ENCODE measurements at regions not wholly inside any gene's neighbourhood (a gene's known extent, or its start where the extent isn't known, plus 50 kb on each side); places are given as distances from the start of the nearest gene placed in this dataset.

DNA sequence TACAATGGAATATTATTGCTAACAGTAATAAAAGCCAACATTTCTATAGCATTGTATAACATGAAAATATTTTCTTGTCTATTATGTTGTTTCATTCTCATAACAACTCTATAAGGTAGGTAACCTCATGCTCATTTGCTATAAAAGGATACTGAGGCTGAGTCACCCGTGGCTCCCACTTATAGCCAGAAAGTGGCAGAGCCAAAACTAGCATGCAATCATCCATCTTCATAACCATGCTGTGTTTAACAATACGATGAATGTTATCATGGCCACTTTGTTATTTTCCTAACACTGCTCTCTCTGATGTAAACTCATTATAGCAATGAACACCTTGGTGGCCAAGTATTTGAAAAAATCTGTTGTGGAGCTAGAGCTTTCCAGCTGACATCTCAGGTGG, 80.8 kb upstream of the JUN start:
- DNase-seq: no peak

DNA sequence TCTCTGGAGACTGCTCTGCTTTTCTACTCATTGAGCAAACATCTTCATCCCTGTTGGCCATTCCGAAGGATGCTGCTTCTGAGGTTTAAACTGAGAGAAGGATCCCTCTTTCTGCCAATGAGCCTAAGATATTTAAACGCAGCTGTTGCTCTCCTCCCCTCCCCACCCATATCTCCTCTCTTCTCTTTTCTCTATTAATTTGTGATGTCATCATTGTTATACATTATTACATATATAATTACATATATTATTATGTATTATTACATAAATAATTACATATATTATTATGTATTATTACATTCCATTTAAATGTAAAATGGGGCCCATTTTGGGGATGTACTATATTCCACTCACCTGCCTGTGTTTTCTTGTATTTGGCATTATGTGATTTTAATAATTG, 82.7 kb upstream of the JUN start:
- DNase-seq: no peak

DNA sequence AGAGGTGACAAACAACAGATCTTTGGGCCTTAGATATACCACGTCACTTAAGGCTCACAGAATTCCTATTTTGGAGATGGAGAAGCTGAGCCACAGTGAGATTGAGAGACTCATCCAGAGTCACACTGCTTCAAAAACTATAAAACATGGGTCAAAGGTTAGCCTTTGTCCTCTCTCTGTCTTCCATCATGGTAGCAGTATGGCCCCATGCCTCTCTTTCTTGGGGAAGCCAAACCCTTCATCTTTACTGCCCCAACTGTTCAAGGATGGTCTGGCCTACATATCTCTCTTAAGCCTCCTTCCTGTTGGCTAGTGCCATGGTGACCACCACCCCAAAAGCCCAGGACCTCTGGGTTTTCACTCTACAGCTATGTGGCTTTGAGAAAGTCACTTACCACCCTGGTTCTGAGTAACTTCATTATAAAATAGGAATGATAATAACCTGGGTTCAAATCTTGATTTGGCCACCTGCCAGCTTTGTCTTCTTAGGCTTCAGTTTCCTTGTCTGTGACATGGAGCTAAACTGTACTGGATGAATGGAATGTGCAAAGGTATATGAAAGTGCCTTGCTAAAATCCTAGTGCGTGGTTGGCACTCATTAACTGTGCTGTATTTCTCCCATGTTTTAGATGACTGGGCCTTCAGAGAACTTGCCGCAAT, 85.9 kb upstream of the JUN start:
- DNase-seq: no peak

GRCh38 chr1:58870298-58870676, 86.4 kb upstream of the JUN start:
- no peak for DNase-seq

DNA sequence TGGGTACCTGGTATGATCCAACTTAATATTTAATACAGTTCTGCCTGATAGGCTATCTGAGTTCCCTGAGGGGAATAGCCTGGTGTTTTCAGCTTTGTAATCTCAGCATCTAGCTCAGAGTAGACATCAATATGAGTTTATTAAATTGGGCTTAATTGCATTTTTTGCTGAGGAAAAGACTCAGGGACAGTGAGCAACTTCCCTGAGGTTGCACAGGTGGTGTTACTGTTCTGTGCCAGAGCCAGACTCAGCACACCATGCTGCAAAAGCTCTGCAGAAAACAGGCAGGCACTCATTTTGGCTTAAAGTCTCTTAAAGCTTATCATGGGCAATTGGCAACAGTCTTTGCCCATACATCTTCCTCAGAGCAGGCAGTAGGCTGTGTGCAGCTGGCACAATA, 90.5 kb upstream of the JUN start:
- no peak for DNase-seq

DNA sequence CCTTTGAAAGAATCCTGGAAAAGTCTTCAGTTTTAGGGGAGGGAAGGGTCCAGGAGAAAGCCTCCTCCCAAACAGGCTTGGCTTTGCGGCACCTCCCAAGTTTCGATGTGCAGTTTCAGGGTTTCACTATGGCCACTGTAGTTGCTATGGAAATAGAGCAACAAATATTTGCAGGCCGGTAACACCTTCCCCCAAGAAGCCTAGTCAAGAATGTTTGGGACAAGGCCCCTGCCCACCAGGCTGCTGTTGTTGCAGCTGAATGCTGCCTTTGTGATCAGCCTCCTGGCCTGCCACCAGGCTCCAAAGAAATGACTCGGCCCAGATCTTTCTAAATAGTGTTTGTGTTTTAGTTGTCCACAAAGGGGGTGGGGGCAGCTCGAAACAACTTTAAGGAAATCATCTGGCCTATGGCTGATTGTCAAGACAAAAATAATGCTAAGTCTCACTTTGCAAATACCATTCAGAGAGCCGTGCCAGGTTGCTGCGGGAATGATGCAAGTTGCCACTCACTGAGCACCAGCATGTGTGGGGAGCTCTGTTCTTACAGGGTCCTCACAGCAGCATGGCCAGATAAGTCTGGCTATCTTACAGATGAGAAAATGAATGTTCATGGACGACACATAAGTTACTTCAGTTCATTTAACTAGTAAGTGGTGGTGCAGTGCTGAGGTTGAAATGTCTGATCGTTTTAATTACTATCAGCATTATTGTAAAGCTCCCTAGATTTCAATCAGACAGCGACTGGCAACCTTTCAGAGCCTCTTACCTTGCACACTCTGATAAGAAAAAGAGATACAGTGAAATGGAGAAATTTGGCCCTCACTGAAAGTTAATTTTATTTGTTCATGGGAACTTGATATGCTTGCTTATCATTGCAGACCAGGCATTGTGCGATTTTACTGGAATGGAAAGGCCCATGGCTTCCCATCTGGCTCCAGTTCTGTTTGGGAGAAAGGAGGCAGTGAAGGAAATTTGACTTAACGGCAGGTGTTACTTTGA, 91.2 kb upstream of the JUN start:
- DNase-seq: no peak

- DNase-seq: no peak
Measured at GRCh38 chr1:58879464-58879863, 95.6 kb upstream of the JUN start.

DNA sequence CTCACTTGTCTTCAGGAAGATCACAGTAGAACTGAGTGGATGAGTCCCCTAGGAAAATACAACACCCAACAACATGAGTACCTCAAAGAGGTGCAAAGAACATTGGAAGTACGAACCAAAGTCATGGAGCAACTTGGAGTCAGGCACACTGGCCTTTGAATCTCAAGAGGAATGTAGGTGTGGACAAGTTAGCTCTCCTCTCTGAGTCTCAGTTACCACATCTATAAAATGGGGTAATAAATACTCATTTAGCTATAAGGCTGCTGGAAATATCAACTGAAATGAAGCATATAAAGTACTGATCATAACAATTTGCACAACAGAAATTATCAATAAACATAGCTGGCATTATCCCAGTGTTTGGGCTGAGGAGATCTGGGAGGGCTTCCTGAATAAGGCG, 96.7 kb upstream of the JUN start:
- no peak for DNase-seq

GRCh38 chr1:58881471-58881994, 97.7 kb upstream of the JUN start:
- DNase-seq: no peak

DNA sequence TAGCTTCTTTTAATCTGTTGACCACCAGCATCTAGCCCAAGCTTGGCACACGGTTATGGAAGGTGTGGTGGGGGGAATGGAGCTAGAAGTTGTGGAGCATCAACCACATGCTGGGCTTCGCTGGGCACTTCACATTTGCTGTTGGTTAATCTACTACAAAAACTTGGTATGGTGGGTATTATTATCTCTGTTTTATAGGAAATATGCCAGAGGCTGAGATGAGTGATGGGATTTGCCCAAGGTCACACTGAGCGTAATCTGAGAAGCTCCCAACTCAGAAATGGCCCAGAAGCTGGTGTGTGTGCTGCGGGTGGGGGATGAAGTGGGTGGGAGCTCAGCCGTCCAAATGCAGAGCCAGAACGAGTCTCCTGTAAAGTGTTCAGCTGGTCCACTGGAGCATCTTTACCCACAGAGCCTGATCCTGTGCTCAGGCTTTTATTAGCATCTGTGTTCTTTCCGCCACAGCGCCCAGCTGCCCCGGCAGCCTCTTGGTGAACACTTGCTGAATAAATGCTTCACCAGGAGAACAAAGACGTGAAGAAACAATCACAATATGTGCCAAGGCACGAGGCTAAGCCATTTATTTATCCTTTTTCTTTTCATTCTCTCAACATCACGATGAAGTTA, 98.6 kb upstream of the JUN start:
- DNase-seq: no peak

DNA sequence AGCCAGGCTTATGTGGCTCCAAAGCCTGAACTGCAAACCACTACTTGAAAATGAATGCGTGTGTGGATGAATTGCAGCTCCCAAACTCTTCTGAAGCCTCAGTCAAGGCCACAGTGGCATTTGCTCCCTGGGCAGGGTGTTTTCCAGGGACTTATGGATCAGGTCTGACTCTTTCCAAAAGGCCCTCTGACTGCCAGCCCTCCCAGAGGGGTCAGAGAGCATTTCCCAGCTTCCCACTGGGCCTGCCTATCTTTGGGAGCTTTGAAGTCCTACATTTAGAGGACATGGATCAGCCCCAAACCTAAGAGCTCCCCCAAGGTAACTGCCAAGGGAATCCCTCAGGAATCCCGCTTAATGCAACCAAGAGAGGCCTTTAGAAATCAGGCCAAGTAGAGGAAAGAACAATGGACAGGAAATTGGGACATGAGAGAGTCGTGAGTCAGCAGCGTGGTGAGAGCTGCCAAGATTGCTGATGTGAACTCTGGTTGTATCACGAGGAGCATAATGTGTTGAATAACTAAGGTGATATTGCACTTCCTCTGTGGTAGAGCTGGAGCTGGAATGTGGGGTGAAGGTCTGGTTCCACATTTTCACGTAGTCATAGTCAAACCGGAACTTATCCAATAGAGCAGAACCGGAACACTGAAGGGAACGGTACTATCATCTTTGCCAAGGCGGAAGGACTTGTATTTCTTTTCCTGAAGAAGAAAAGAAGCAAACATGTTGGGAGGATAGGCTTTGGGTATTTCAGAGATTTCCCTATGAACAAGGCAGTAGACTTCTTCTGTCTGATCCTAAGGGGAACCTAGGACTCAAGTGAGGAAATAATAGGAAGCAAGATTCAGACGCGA, 99.4 kb upstream of the JUN start:
- no peak for DNase-seq

DNA sequence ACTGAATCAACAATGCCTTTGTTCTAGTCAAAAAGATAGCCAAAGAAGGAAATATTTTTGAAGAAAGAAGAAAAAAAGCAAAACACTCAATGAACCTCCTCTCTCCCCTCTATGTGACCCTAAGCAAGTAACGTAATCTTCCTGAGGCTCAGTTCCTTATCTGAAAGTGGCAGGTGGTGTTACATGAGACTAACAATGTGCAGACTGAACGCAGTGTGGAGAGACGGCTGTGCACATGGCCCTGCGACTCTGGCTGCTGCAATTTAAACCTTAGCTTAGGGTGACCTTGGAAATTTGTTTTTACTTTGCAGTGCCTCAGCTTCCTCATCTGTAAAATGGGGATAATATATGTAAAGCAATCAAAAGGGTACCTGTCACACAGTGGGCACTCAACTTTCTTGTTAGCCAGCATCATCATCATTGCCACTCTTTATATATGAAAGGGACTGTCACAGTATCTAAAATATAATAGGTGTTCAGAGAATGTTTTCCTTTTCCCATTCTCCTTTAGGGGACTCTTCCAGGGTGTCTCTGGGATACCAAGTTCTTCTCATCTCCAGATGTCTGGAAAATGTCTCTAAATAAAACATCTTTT, 100.1 kb upstream of the JUN start:
- DNase-seq: no peak

- no peak for DNase-seq
Measured at GRCh38 chr1:58884706-58885661, 101.1 kb upstream of the JUN start.

- DNase-seq: no peak
Measured at GRCh38 chr1:58885998-58886397, 102.2 kb upstream of the JUN start.

DNA sequence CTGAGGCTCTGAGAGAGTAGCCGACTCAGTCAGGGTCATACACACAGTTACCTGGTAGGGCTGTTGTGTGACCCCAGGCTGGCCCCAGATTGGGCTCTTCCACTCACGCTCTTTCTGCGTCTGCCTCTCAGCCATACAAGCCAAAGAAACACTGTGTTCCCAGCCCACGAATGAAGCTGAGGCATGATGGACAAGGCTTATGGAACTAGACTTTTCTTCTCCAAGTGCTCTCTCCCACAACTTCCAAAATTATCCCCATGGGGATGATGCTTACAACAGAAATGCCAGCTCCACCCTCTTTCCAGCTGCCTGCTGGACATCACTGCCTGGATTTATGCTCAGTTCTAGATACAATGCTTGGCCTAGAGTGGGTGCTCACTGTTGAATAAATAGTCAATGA, 102.8 kb upstream of the JUN start:
- DNase-seq: no peak

DNA sequence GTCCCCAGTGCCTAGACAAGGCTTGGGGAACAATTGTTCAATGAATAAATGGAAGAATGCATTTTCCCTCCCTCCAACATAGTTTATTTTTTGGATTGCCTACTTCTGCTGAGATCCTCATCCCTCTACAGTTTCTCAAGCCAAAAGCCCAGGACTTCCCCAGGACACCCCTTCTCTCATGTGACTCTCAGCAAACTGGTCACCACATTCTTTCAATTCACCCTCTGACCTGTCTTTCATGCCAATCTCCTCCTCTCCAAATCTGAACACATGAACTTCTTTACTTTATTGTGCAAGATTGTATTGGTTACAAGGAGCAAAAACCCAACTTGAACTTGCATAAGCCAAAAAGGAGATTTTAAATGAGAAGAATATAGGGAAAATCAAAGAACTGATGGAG, 103.2 kb upstream of the JUN start:
- DNase-seq: no peak

- no peak for DNase-seq
Measured at GRCh38 chr1:58888833-58889232, 105.0 kb upstream of the JUN start.

DNA sequence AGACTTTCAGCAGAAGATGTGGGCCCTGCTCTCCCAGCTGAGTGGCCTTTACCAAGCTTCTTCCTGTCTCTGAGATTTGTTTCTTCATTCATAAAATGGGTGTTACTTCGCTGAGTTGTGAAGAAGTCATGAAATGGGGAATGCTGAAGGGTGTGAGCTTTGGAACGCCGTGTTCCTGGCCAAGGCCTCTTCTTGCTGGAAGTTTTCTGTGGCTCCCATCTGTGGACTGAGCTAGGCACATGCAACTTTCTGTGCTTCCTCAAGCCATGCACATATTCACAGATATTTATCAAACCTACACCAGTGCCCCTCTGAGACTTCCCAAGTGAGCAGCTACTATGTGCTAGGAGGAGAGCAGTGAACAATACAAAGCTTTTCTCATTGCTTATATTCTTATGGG, 106.3 kb upstream of the JUN start:
- DNase-seq: no peak

DNA sequence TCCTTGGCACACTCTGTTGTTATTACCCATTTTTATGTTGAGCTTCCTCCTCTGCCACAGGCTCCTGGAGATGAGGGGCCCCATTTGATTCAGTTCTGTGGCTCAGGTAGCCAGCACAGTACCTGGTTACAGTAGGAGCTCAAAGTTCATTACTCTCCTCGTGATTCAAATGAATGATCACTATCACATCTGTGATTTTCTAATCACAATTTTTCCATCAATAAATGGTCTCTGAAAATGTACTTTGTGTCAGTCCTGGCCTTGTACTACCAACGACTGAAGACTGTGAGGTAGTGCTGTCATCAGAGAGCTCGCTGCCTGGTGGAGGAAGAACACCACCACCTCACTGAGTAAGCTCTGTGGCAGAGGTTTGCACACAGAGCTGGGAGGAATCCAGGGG, 106.8 kb upstream of the JUN start:
- DNase-seq: no peak

DNA sequence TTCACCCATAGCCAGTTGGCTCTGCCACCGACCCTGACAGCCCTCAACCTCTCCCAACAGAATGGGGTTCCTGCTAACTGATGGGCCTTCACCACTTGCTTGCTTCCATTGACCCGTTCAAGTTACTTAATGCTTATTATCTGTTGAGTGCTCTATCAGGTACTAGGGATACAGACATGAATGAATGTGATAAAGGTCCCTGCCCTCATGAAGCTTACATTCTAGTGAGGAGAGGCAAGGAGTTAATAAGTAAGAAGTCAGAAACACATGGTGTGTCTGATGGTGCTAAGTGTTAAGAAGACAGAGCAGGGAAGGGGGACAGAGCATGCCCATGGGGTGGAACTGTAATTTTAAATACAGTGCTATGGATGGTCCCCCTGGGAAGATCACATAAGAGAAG, 107.5 kb upstream of the JUN start:
- no peak for DNase-seq

DNA sequence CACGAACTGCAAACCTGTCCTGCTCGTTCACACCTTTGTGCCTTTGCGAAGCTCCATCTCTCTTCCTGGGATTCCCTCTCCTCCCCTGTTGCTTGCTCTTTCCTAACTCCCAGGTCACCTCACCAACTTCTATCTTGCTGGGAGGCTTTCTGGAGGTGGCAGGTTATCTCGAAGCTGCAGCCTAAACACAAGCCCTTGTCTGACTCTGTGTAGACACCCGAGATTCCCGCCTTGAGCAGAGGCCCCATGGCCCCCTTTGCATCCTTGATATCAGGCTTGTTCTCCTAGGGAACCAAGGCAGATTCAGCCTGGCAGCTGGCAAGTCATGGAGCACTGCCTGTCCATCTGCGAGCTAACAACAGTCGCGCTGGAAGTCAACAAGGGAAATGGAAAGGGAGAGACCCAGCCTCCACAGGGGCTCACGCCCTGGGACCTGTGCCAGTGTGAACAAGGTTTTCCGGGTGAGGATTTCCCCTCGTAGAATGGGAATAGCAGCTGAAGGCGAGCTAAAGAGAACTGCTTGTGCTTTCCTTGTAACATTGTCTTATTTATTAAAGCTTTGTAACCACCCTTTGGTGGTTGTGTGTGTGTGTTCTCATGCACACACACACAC, 109.5 kb upstream of the JUN start:
- no peak for DNase-seq

Measured in cortex of kidney (tissue), 1 donor.